ENCODE measurements at regions not wholly inside any gene's neighbourhood (a gene's known extent, or its start where the extent isn't known, plus 50 kb on each side); places are given as distances from the start of the nearest gene placed in this dataset.

DNA sequence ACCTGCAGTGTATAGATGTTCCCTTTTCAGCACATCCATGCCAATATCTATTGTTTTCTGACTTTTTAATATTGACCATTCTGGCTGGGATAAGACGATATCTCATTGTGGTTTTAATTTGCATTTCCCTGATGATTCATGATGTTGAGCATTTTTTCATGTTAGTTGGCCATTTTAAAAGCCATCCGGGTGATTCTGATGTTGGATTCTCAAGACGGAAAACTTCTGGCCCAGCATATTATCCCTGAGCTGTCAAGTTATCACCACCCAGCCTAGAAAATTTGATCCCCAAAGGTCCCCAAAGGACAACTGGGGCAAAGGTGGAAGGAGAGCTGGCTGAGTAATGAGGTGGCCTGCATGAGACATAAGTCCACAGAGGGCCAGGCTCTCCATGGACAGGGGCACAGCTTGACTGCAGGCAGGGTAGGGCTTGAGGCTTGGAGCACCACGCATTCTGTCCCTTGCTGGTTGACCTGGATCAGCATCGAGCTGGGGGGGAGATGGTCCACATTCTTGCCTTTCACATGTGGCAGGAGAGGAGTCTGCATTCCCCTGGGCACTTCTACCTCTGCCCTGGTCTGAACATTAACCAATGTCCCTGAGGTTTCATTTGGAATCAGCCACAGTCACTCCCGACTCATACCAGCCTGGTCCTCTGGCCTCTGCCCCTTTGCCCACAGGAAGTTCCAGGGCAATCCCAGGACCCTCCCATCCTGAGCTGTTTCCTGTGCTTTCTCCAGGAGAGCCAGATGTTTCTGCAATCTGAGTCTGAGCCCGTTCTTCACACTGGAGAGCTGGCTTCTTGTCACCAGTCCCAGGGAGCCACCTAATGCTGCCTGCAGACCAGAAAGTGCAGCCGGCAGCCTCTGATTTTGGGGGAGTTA lies 69.2 kb downstream of the ISG20 start:
- no peak for DNase-seq
- Mint-ChIP-seq H3K4me1 (ENCODE audit: low read depth in 2 of 2) (peaks cover 5 to 11% of the 10 kb centered on the region in 2 donors), H3K9me3 (no peaks in the 10 kb centered on the region), H3K36me3 (ENCODE audit: insufficient read depth) (peaks cover 6% of the 10 kb centered on the region), H3K27me3 (peaks cover 66 to 93% of the 10 kb centered on the region in 2 donors), H3K27ac (no peak overlapping the region), H3K4me3 (no peak overlapping the region)
- ATAC-seq (replicated peaks) = no peak

DNA sequence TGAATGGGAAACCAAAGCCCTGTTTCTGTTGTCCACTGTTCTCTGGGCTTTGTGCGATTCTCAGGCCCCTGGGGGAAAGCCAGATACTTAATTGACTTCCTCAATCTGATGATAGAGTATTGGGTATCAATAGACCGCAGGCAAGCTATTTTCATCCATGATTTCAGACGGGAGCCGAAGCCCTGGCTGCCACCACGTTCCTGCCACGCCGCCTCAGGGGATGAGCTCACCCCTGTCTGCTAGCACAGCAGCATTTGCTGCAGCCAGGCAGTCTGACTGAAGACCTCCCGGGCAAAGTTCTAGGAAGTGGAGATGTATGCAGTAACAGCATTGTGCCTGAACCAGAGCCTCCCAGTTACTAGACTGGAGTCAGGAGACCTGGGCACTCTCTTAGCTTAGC lies 69.8 kb downstream of the ISG20 start:
- peaks cover 5 to 11% of the 10 kb centered on the region in 2 donors for H3K4me1 Mint-ChIP-seq (ENCODE audit: low read depth in 2 of 2)
- H3K9me3 Mint-ChIP-seq = no peaks in the 10 kb centered on the region
- no peak for DNase-seq
- H3K4me3 Mint-ChIP-seq = no peak overlapping the region
- H3K27ac Mint-ChIP-seq = no peak overlapping the region
- peaks cover 6% of the 10 kb centered on the region for H3K36me3 Mint-ChIP-seq (ENCODE audit: insufficient read depth)
- ATAC-seq (replicated peaks) = no peak
- H3K27me3 Mint-ChIP-seq = peaks cover 72 to 91% of the 10 kb centered on the region in 2 donors

DNA sequence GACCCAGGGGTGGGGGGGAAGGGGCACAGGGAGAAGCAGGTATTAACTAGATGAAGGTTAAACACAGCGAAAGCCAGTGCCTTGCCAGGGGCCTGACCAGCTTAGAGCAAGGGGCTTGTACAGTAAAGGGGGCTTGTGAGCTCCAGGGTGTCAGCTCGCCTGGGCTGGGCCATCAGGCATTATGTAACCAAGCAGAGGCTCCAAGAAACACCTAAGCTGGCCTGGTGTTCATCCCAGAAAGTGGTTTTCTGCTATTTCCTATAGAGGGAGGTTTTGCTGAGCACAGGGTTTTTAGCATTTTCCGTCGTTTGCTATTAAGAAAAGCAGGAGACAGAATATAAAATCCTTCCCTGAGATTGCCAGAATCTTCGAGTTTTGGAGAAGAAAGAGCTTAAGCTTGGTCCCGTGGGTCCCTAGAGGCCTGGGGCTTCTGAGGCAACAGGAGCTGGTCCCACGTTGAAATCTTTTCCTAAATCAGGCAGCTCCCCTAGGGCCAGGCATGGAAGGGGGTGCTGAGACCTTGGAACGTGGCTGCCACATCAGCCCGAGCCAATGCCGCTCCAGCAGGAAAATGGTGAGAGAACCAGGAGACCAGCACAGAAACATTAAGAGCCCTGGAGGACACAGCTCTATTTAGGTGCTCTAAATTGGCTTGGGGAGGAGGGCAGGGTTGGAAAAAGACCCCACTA lies 71.4 kb downstream of the ISG20 start:
- Mint-ChIP-seq H3K27me3 (peaks cover 67 to 91% of the 10 kb centered on the region in 2 donors), H3K9me3 (no peaks in the 10 kb centered on the region), H3K36me3 (ENCODE audit: insufficient read depth) (peaks cover 3% of the 10 kb centered on the region), H3K4me1 (ENCODE audit: low read depth in 2 of 2) (peaks cover 5 to 7% of the 10 kb centered on the region in 2 donors), H3K27ac (no peak overlapping the region), H3K4me3 (no peak overlapping the region)
- ATAC-seq (replicated peaks) = no peak
- DNase-seq = no peak

DNA sequence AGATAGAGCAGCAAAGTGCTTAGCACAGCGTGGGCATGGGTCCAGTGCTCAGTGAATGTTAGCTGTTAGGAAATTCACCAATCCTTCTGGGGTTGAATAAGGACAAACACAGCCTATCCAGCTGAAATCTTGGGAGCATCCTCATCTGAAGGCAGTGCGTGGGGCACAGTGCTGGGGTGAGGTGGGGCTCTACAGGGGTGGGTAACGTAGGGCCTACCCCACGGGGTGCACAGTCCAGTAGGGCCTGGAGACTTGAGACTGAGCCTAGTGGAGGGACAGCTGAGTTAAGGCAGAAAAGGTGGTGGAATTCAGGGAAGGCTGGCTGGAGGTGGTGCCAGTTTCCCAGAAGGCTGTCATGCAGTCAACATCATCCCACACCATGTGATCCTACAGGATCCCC lies 73.0 kb downstream of the ISG20 start:
- H3K36me3 Mint-ChIP-seq (ENCODE audit: insufficient read depth) = peaks cover 3% of the 10 kb centered on the region
- DNase-seq = no peak
- no peaks in the 10 kb centered on the region for H3K4me1 Mint-ChIP-seq (ENCODE audit: low read depth in 2 of 2)
- peaks cover 58 to 84% of the 10 kb centered on the region in 2 donors for H3K27me3 Mint-ChIP-seq
- H3K9me3 Mint-ChIP-seq = no peaks in the 10 kb centered on the region
- ATAC-seq (replicated peaks) = no peak
- H3K4me3 Mint-ChIP-seq = no peak overlapping the region
- H3K27ac Mint-ChIP-seq = no peak overlapping the region

DNA sequence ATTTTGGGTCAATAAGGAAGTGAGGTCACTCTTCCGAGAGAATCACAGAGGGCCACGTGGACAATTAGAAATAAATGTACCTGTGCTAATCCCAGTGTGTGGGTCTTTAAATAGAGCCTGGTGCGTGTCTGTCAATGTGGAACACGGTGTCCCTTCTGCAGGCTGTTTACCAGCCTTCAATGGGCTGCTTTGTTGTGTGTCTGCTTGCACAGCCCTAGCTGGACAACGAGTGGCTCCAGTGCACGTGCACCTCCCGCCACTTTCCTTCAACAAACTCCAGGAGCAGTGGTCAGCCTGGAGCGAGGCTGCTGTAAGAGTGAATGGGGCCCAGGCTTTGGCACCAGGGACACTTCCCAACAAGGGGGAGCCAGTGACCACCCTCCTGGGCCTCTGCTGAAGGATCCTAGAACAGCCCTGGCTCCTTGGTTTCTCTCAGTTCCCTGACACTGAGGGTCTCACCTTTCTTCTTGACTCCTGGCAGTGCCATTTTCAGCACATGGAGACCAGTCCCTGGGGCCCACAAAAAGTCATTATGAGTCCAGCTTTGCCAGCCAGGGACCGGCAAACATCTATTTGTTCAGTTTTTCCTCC lies 76.1 kb downstream of the ISG20 start:
- Mint-ChIP-seq H3K9me3 (no peaks in the 10 kb centered on the region), H3K27ac (no peak overlapping the region), H3K27me3 (peaks cover 46 to 81% of the 10 kb centered on the region in 2 donors), H3K36me3 (ENCODE audit: insufficient read depth) (peaks cover 3% of the 10 kb centered on the region), H3K4me3 (no peak overlapping the region), H3K4me1 (ENCODE audit: low read depth in 2 of 2) (no peaks in the 10 kb centered on the region)
- ATAC-seq (replicated peaks) (no peak), DNase-seq (no peak)

DNA sequence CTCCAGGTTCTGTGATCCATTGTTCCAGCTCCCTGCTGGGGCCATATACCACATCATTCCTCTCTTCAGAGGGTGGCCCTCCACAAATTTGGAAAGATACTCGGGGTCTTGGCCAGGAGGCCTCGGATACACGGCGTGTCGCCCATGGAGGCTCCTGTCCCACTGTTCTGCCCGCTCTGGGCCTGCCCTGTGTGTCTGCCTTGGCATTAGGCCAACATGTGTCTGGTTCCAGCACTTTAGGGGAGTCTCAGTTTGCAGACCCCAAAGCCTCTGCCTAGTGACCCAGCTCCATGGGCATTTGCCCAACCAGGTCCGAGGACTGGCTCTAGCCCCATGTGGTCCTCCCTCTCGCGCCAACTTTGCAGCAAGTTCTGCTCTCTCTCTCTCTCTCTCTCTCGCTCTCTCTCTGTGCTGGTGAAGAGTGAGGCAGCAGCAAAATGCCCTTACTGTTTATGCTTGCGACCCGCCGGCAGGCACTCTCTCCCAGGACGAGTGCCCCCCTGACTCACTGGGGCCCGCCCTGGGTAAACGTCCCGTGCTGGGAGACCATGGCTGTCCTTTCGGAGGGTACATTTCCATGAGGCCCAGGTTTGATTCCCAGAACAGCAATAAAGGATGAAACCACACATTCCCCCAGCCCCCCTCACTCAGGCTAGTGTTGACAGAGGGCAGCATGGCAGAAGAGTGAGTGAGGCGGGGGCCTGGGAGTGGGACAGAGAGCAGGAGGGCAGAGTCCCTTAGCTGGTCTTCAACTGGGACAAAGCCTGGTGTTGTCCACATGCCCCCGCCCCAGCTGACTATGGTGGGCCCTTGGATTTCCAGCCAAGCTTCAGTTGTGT lies 77.9 kb downstream of the ISG20 start:
- no peak overlapping the region for H3K4me3 Mint-ChIP-seq
- no peaks in the 10 kb centered on the region for H3K9me3 Mint-ChIP-seq
- H3K27me3 Mint-ChIP-seq = peaks cover 50 to 84% of the 10 kb centered on the region in 2 donors
- no peak overlapping the region for H3K27ac Mint-ChIP-seq
- ATAC-seq (replicated peaks) = no peak
- no peak for DNase-seq
- H3K36me3 Mint-ChIP-seq (ENCODE audit: insufficient read depth) = no peaks in the 10 kb centered on the region
- no peaks in the 10 kb centered on the region for H3K4me1 Mint-ChIP-seq (ENCODE audit: low read depth in 2 of 2)

DNA sequence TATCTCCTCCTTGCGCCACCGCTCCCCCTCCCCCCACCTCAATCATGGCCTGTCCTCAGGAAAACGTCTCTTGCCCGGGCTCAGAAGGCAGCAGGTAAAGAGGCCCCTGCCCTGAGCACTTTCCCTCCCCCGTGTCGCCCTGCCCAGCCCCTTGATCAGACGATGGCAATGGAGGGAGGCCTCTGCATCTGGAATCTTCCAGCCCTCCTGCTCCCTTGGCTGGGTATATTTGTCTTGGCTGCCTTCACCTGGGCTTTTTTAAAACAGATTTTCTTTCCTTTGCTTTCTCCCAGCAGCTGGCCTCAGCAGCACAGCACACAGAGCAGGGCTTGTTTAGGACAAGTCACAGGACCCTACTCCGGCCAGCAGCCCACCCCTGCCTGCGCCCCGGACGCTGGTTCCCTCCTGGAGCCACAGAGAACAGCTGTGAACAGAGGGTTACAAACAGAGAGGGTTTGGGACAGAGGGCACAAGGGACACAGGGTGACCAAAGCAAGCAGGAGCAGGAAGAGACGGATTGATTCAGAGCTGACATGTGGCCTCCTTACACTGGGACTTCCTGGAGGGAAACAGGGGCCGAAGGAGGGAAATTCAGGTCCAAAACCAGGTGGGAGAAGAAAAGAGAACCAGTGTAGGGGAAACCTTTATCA lies 78.7 kb downstream of the ISG20 start:
- no peaks in the 10 kb centered on the region for H3K4me1 Mint-ChIP-seq (ENCODE audit: low read depth in 2 of 2)
- H3K36me3 Mint-ChIP-seq (ENCODE audit: insufficient read depth) = no peaks in the 10 kb centered on the region
- no peak overlapping the region for H3K27ac Mint-ChIP-seq
- H3K9me3 Mint-ChIP-seq = no peaks in the 10 kb centered on the region
- DNase-seq (no peak), ATAC-seq (replicated peaks) (no peak)
- no peak overlapping the region for H3K4me3 Mint-ChIP-seq
- peaks cover 47 to 84% of the 10 kb centered on the region in 2 donors for H3K27me3 Mint-ChIP-seq

DNA sequence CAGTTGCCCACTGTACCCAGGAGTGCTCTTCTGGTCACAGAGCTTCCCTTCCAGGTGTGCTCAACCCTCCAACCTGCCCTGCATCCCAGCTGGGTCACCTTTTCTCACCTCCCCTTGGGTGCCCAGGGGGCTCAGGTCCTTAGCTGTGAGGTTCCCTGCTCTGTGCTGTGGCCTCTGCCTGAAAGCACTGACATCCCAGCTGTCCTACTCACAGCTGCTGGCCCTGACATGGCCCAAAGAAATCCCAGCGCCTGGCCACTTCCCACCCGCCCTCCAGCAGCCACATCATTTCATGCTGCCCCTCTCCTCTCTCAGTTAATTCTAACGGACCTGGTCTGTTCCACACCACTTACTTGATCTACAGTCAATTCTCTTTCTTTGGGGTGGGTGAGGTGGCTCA lies 79.9 kb downstream of the ISG20 start:
- Mint-ChIP-seq H3K36me3 (ENCODE audit: insufficient read depth) (no peaks in the 10 kb centered on the region), H3K27ac (no peak overlapping the region), H3K27me3 (peaks cover 48 to 86% of the 10 kb centered on the region in 2 donors), H3K4me3 (no peak overlapping the region), H3K9me3 (no peaks in the 10 kb centered on the region), H3K4me1 (ENCODE audit: low read depth in 2 of 2) (no peaks in the 10 kb centered on the region)
- DNase-seq = no peak
- ATAC-seq (replicated peaks) = no peak

DNA sequence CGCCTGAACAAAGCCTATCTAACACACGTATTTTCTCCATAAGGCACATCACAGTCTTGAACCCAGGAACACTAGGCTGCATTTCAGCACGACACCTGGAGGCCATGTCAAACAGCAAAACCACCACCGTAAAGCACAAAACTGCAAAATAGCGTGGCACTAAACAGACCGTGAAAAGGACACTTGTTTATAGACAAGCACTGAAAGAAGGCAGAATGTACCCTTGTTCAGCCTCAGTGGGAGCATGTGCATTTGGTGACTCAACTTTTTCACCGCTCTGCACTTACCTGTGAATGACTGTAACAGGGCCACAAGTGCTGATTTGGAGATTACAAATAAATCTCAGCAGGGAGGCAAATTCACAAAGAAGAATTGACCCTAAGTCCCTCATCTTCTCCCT lies 80.8 kb downstream of the ISG20 start:
- no peak for DNase-seq
- no peaks in the 10 kb centered on the region for H3K4me1 Mint-ChIP-seq (ENCODE audit: low read depth in 2 of 2)
- no peaks in the 10 kb centered on the region for H3K9me3 Mint-ChIP-seq
- H3K27me3 Mint-ChIP-seq = peaks cover 49 to 79% of the 10 kb centered on the region in 2 donors
- H3K27ac Mint-ChIP-seq = no peak overlapping the region
- ATAC-seq (replicated peaks) = no peak
- no peaks in the 10 kb centered on the region for H3K36me3 Mint-ChIP-seq (ENCODE audit: insufficient read depth)
- no peak overlapping the region for H3K4me3 Mint-ChIP-seq

DNA sequence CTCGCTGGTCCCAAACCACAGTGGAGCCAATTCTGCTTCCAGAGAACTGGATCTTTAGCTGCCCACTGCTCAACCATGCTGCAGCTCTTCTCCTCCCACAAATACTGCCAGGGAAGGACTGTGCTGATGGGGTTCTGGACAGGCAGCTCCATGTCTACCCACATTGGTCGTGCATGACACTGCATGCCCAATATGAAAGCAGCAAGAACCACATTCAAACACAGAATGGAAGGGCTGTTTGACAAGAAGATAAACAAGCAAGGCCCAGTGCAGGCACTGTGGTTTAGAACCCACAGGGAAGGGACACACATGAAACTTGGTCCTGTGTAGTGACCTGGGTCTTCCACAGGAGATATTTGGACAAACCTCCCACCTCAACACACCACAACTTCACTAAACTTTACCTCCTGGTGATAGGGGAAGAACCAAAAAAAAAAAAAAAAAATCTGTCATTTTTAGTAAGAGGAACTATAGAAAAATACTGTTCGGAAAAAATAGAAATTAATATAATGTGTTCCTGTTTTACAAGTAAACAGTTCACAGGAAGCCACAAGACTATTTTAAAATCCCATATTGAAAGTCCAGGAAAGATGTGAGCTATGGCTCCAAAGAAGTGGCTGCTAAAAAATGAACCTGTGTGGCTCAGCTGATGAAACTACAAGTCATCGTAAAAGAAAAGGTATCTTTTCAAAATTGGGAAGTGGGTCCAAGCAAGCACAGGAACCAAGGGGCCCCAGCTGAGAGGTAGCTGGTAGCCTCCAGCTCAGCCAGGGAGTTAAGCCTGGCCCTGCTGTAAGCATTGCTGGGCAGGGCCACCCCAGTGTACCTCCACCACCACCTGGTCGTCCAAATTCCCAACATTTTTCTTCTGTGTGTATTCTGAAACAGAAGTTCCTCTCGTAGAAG lies 77.7 kb upstream of the ACAN start:
- Mint-ChIP-seq H3K4me3 (no peak overlapping the region), H3K27me3 (peaks cover 51 to 61% of the 10 kb centered on the region in 2 donors), H3K9me3 (no peaks in the 10 kb centered on the region), H3K4me1 (ENCODE audit: low read depth in 2 of 2) (no peaks in the 10 kb centered on the region), H3K27ac (no peak overlapping the region), H3K36me3 (ENCODE audit: insufficient read depth) (peaks cover 2% of the 10 kb centered on the region)
- DNase-seq (no peak), ATAC-seq (replicated peaks) (no peak)

DNA sequence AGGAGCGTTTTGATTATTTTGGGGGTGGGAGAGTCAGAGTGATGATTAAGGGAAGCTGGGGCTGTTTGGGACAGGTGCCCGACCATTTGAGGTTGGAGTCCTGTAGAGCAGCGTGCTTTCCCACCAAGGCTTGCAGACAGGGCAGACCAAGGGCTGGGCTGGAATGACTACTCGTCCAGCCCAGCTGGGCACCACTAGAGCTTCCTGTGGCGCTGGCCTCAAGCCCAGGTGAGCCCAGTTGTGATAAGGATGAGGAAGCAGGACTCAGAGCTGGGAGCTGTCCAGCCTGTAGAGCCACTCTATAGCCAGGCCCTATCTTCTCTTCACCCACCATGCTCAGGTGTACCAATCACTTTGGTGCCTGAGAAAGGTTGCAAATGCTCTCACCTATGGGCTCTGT lies 75.8 kb upstream of the ACAN start:
- ATAC-seq (replicated peaks) = no peak
- no peak overlapping the region for H3K4me3 Mint-ChIP-seq
- H3K9me3 Mint-ChIP-seq = no peaks in the 10 kb centered on the region
- peaks cover 2% of the 10 kb centered on the region for H3K36me3 Mint-ChIP-seq (ENCODE audit: insufficient read depth)
- H3K4me1 Mint-ChIP-seq (ENCODE audit: low read depth in 2 of 2) = no peaks in the 10 kb centered on the region
- DNase-seq = no peak
- no peak overlapping the region for H3K27ac Mint-ChIP-seq
- H3K27me3 Mint-ChIP-seq = peaks cover 39 to 42% of the 10 kb centered on the region in 2 donors

DNA sequence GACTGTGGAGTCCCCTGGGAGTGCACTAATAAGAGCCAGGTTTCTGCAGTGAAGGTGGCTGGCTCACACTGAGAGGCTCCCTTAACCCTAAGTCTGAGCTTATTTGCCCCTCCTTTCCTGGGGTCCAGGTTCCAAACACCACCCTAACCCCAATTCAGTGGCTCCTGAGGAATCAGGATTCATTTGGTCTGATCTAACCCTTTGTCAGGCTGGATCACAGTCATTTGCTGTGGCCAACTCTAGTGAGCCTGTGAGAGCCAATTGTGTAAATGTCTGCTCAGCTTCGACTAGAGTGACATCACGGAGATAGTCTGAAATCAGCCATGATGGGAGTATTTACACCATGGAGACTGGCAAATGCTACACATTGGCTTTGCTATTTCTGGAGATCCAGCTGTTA lies 73.7 kb upstream of the ACAN start:
- Mint-ChIP-seq H3K4me1 (ENCODE audit: low read depth in 2 of 2) (no peaks in the 10 kb centered on the region), H3K9me3 (no peaks in the 10 kb centered on the region), H3K36me3 (ENCODE audit: insufficient read depth) (peaks cover 2% of the 10 kb centered on the region), H3K27ac (no peak overlapping the region), H3K4me3 (no peak overlapping the region), H3K27me3 (peaks cover 25 to 30% of the 10 kb centered on the region in 2 donors)
- no peak for ATAC-seq (replicated peaks)
- no peak for DNase-seq

All from effector memory CD8-positive, alpha-beta T cell (primary cell).